Neural progenitor cell (in vitro differentiated cells): ENCODE measurements at regions not wholly inside any gene's neighbourhood (a gene's known extent, or its start where the extent isn't known, plus 50 kb on each side); places are given as distances from the start of the nearest gene placed in this dataset.
A peak's percentile ranks its signal among the peaks of the same experiment; 100 is the strongest.

Experiments
- DNase-seq: peaks from one replicate; pipeline ENCODE4 v3.0.0-alpha.2; 2016; ENCODE audit warnings: low spot score
- H2AFZ ChIP-seq: fragments of 200-600 bp; sonication (generic); replicated peaks from 2 replicates; pipeline ENCODE4 v1.6.1; 2016; ENCODE audit warnings: antibody characterized with exemption
- H3F3A ChIP-seq: fragments of 200-600 bp; sonication (generic); 2 replicates; pipeline ENCODE4 v1.6.1; 2016; ENCODE audit warnings: antibody characterized with exemption, low read depth
- H3K27ac ChIP-seq: fragments of 200-600 bp; sonication (generic); 2 replicates; pipeline ENCODE4 v1.5.1; 2016; ENCODE audit warnings: mild to moderate bottlenecking
- H3K27me3 ChIP-seq: fragments of 200-600 bp; sonication (generic); 2 replicates; pipeline ENCODE4 v1.6.1; 2016; ENCODE audit warnings: mild to moderate bottlenecking, moderate library complexity
- H3K36me3 ChIP-seq: fragments of 200-600 bp; sonication (generic); 2 replicates; pipeline ENCODE4 v1.5.1; 2016
- H3K4me1 ChIP-seq: fragments of 200-600 bp; sonication (generic); 2 replicates; pipeline ENCODE4 v1.6.1; 2016; ENCODE audit warnings: mixed run types
- H3K4me2 ChIP-seq: fragments of 200-600 bp; sonication (generic); 2 replicates; pipeline ENCODE4 v1.6.1; 2016
- H3K4me3 ChIP-seq: fragments of 200-600 bp; sonication (generic); 2 replicates; pipeline ENCODE4 v1.5.1; 2016
- H3K79me2 ChIP-seq: fragments of 200-600 bp; sonication (generic); 2 replicates; pipeline ENCODE4 v1.6.1; 2016; ENCODE audit warnings: low read depth
- H3K9ac ChIP-seq: fragments of 200-600 bp; sonication (generic); 2 replicates; pipeline ENCODE4 v1.6.1; 2016
- H3K9me3 ChIP-seq: fragments of 200-600 bp; sonication (generic); 2 replicates; pipeline ENCODE4 v1.5.1; 2016; ENCODE audit warnings: low read depth
- H4K20me1 ChIP-seq: fragments of 200-600 bp; sonication (generic); 2 replicates; pipeline ENCODE4 v1.6.1; 2016; ENCODE audit warnings: low read depth
- H3K27ac Mint-ChIP-seq: 3 replicates; pipeline ENCODE4 v1.8.0; 2021; ENCODE audit warnings: mixed read lengths
- H3K27me3 Mint-ChIP-seq: 2 replicates; pipeline ENCODE4 v1.8.0; 2022; ENCODE audit warnings: low read depth, mild to moderate bottlenecking, inconsistent platforms, moderate library complexity, mixed read lengths; ENCODE audit not compliant: insufficient read depth
- H3K36me3 Mint-ChIP-seq: 3 replicates; pipeline ENCODE4 v1.8.0; 2021; ENCODE audit warnings: mixed read lengths
- H3K4me1 Mint-ChIP-seq: 3 replicates; pipeline ENCODE4 v1.8.0; 2021; ENCODE audit warnings: mixed read lengths
- H3K4me3 Mint-ChIP-seq: 3 replicates; pipeline ENCODE4 v1.8.0; 2021; ENCODE audit warnings: mild to moderate bottlenecking, moderate library complexity, mixed read lengths
- H3K9me3 Mint-ChIP-seq: 3 replicates; pipeline ENCODE4 v1.8.0; 2020; ENCODE audit warnings: mixed read lengths
- CTCF ChIP-seq: fragments of 200-600 bp; sonication (generic); IDR thresholded peaks from 2 replicates; pipeline ENCODE4 v1.5.1; 2017; ENCODE audit warnings: antibody characterized with exemption, mild to moderate bottlenecking
- EZH2 ChIP-seq: fragments of 200-600 bp; sonication (generic); IDR thresholded peaks from 2 replicates; pipeline ENCODE4 v1.6.1; 2017; ENCODE audit warnings: antibody characterized with exemption, mild to moderate bottlenecking, moderate library complexity
- EZH2phosphoT487 ChIP-seq: fragments of 200-600 bp; sonication (generic); IDR thresholded peaks from 2 replicates; pipeline ENCODE4 v1.6.1; 2017; ENCODE audit warnings: antibody characterized with exemption

DNA sequence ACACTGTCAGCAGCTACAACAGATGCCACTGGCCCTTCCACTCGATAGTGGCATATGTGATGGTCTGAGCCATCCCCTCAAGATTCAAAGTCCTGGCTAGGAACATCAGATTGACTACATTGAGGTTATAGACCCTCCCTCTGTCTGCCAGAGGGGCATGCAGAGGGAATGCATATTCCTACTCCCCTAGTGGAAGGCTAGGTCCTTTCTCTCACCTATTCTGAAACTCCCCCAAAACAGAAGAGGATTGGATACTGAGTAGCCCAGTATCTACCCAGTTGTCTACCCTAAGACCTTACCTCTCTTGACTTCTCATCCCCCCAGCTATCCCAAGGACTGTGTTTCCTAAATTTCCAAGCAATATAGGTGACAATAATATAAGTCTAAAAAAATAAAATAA is 78.5 kb upstream of the PDE4D start:
- no peaks in the 10 kb centered on the region for H4K20me1 ChIP-seq
- no peak overlapping the region for H3K4me3 ChIP-seq
- no peak overlapping the region for H3K9ac ChIP-seq
- H3K27ac Mint-ChIP-seq: no peak overlapping the region
- no peak overlapping the region for H3K27ac ChIP-seq
- no peaks in the 10 kb centered on the region for H3K4me1 ChIP-seq
- H3K27me3 Mint-ChIP-seq: peaks cover 5% of the 10 kb centered on the region
- H3K4me1 Mint-ChIP-seq: no peaks in the 10 kb centered on the region
- DNase-seq: no peak
- H3K36me3 ChIP-seq: no peaks in the 10 kb centered on the region
- no peaks in the 10 kb centered on the region for H3K9me3 Mint-ChIP-seq
- H3K4me3 Mint-ChIP-seq: no peak overlapping the region
- no peaks in the 10 kb centered on the region for H3F3A ChIP-seq
- H3K36me3 Mint-ChIP-seq: no peaks in the 10 kb centered on the region
- H3K79me2 ChIP-seq: no peaks in the 10 kb centered on the region
- TF ChIP-seq EZH2phosphoT487 (no peak), CTCF (no peak), EZH2 (no peak)
- H2AFZ ChIP-seq: no peak overlapping the region
- no peak overlapping the region for H3K4me2 ChIP-seq
- no peaks in the 10 kb centered on the region for H3K9me3 ChIP-seq
- H3K27me3 ChIP-seq: no peaks in the 10 kb centered on the region

- Histone ChIP-seq H3K4me1 (no peaks in the 10 kb centered on the region), H4K20me1 (no peaks in the 10 kb centered on the region), H2AFZ (no peak overlapping the region), H3K9ac (no peak overlapping the region), H3K9me3 (no peaks in the 10 kb centered on the region), H3K79me2 (no peaks in the 10 kb centered on the region), H3K36me3 (no peaks in the 10 kb centered on the region), H3K4me2 (no peak overlapping the region), H3F3A (no peaks in the 10 kb centered on the region), H3K4me3 (no peak overlapping the region), H3K27me3 (no peaks in the 10 kb centered on the region), H3K27ac (no peak overlapping the region)
- Mint-ChIP-seq H3K36me3 (no peaks in the 10 kb centered on the region), H3K4me3 (no peak overlapping the region), H3K27ac (no peak overlapping the region), H3K4me1 (no peaks in the 10 kb centered on the region), H3K27me3 (no peaks in the 10 kb centered on the region), H3K9me3 (no peaks in the 10 kb centered on the region)
- no peak for TF ChIP-seq CTCF
- TF ChIP-seq EZH2: no peak
- no peak for TF ChIP-seq EZH2phosphoT487
- DNase-seq: no peak
Measured at GRCh38 chr5:59959330-59959729, 65.8 kb upstream of the PDE4D start.

DNA sequence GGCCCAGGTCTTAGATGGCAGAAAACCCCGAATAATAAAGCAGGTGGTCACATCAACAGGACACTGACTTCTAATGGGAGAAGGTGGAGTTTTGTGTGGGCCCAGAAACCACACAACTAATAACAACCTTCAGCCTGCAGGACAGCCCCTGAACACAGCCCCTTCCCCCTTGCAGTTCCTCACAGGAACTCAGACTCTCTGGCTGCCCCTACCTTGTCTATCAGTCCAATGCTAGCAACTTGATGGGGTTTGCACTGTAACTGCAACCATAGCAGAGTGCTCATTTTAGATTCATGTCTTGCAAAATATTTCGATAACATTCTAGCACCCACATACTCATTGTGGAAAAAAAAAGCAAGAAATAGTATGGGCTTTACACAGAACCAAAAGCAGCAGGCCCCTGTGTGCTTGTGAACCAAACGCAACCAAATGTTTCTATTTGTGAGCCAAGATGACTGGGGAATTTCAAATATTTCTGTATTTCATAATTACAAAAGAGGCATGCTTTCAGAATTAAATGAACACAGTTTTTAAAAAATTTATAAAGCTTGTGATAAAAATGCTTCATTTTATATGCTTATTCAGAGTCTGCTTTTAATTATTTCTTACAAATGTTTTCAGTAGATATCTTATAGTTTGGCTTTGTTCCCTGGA is 62.7 kb upstream of the PDE4D start:
- Histone ChIP-seq H3K4me3 (no peak overlapping the region), H3K4me2 (no peak overlapping the region), H3K36me3 (no peaks in the 10 kb centered on the region), H2AFZ (peak overlapping the region; percentile 15), H3K27me3 (no peaks in the 10 kb centered on the region), H3K79me2 (no peaks in the 10 kb centered on the region), H3K9me3 (no peaks in the 10 kb centered on the region), H3K27ac (no peak overlapping the region), H4K20me1 (no peaks in the 10 kb centered on the region), H3K9ac (no peak overlapping the region), H3K4me1 (no peaks in the 10 kb centered on the region), H3F3A (no peaks in the 10 kb centered on the region)
- no peaks in the 10 kb centered on the region for H3K27me3 Mint-ChIP-seq
- no peaks in the 10 kb centered on the region for H3K4me1 Mint-ChIP-seq
- no peak overlapping the region for H3K4me3 Mint-ChIP-seq
- no peaks in the 10 kb centered on the region for H3K9me3 Mint-ChIP-seq
- H3K36me3 Mint-ChIP-seq: no peaks in the 10 kb centered on the region
- TF ChIP-seq EZH2phosphoT487: no peak
- TF ChIP-seq CTCF: no peak
- TF ChIP-seq EZH2: no peak
- no peak for DNase-seq
- no peak overlapping the region for H3K27ac Mint-ChIP-seq
